ENCODE measurements at regions not wholly inside any gene's neighbourhood (a gene's known extent, or its start where the extent isn't known, plus 50 kb on each side); places are given as distances from the start of the nearest gene placed in this dataset.

DNA sequence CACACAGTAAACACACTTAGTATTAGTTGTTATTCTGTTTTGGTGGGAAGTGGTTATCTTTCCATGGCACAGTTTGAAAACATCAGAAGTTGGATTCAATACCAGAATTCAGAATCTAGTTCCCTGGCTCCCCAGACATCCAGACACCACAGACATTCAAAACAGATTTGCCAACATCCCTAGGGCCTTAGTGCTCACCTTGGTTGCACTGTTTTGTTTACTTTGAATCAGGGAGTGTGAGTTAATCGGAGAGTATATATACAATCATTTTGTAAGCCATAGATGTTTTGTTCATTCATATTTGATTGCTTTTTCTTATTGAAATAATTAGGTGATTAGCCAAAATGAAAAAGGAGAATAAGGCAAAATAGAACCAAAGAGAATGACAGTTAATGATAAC, 324.7 kb upstream of the CLNK start:
- no peak overlapping the region for H3K23ac ChIP-seq (ENCODE audit: low read depth, low read length)
- H3K9me1 ChIP-seq (ENCODE audit: insufficient read depth, low read length), result no peaks in the 10 kb centered on the region
- H3K27ac ChIP-seq (ENCODE audit: insufficient read depth, low read length), result no peak overlapping the region
- no peak overlapping the region for H3K56ac ChIP-seq (ENCODE audit: extremely low read depth, insufficient read depth, low read length)
- no peaks in the 10 kb centered on the region for H3K4me1 ChIP-seq (ENCODE audit: control insufficient read depth, insufficient read depth, low read length)
- dilution Hi-C loops (cut with HindIII; ENCODE audit: low sequenced_read_pairs, unreplicated experiment) (no loop called here), intact Hi-C loops (cut with micrococcal nuclease) (no loop called here), in situ Hi-C loops (cut with MboI; ENCODE audit: low sequenced_read_pairs) (no loop called here)
- no peak overlapping the region for H3K18ac ChIP-seq (ENCODE audit: low read depth, low read length)
- H4K5ac ChIP-seq (ENCODE audit: low read depth, low read length), result no peak overlapping the region
- H4K20me1 ChIP-seq (ENCODE audit: insufficient read depth, low read length), result no peaks in the 10 kb centered on the region
- no peaks in the 10 kb centered on the region for H3K79me1 ChIP-seq (ENCODE audit: low read depth in 1 of 2, low read length in 2 of 2)
- H4K91ac ChIP-seq (ENCODE audit: insufficient read depth, low read depth, low read length), result no peak overlapping the region
- POLR2A ChIA-PET (ENCODE audit: unreplicated experiment), result no interaction called here
- no peak for ATAC-seq (ENCODE audit: low read depth)
- H4K8ac ChIP-seq (ENCODE audit: low read depth in 2 of 2, low read length in 2 of 2), result no peak overlapping the region
- no peaks in the 10 kb centered on the region for H3K27me3 ChIP-seq (ENCODE audit: control insufficient read depth, insufficient read depth, low read length)
- no peak overlapping the region for H2BK15ac ChIP-seq (ENCODE audit: low read depth, low read length)
- H3K4me2 ChIP-seq (ENCODE audit: low read depth, low read length), result no peak overlapping the region
- H3K9me3 ChIP-seq (ENCODE audit: control insufficient read depth, insufficient read depth, low read length), result peaks cover 5% of the 10 kb centered on the region
- no peak for DNase-seq
- BruUV-seq (replicated peaks), result no TSS peak
- no peak overlapping the region for H2AK5ac ChIP-seq (ENCODE audit: low read depth, low read length)
- H3K14ac ChIP-seq (replicated peaks; ENCODE audit: low read depth, low read length), result no peak overlapping the region
- TF ChIP-seq MXI1 (IDR thresholded peaks at IDR 0.05; ENCODE audit: borderline replicate concordance, low read depth, low read length), result no peak
- TF ChIP-seq FOS (IDR thresholded peaks at IDR 0.05; ENCODE audit: low read depth, low read length), result no peak
- TF ChIP-seq RCOR1 (IDR thresholded peaks at IDR 0.05; ENCODE audit: insufficient replicate concordance, low read length), result no peak
- TF ChIP-seq MAZ (IDR thresholded peaks at IDR 0.05; ENCODE audit: borderline replicate concordance, low read depth, low read length), result no peak
- no peak for TF ChIP-seq CEBPB (IDR thresholded peaks at IDR 0.05; ENCODE audit: low read depth, low read length)
- no peak for TF ChIP-seq NFE2L2 (IDR thresholded peaks at IDR 0.05; ENCODE audit: low read depth, low read length)
- TF ChIP-seq, protein P1, sequence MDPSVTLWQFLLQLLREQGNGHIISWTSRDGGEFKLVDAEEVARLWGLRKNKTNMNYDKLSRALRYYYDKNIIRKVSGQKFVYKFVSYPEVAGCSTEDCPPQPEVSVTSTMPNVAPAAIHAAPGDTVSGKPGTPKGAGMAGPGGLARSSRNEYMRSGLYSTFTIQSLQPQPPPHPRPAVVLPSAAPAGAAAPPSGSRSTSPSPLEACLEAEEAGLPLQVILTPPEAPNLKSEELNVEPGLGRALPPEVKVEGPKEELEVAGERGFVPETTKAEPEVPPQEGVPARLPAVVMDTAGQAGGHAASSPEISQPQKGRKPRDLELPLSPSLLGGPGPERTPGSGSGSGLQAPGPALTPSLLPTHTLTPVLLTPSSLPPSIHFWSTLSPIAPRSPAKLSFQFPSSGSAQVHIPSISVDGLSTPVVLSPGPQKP (IDR thresholded peaks at IDR 0.05; ENCODE audit: borderline replicate concordance, low read depth, low read length), result no peak
- TF ChIP-seq SMC3 (IDR thresholded peaks at IDR 0.05; ENCODE audit: low read depth, low read length), result no peak
- TF ChIP-seq POLR2A (IDR thresholded peaks at IDR 0.05; ENCODE audit: low read depth, low read length), result no peak
- TF ChIP-seq RFX5 (IDR thresholded peaks at IDR 0.05; ENCODE audit: low read depth, low read length), result no peak
- no peak for TF ChIP-seq MAFK (IDR thresholded peaks at IDR 0.05; ENCODE audit: low read depth, low read length)
- no peak for TF ChIP-seq BHLHE40 (IDR thresholded peaks at IDR 0.05; ENCODE audit: low read depth, low read length)
- no peak for TF ChIP-seq CHD1 (IDR thresholded peaks at IDR 0.05; ENCODE audit: low read depth, low read length)
- TF ChIP-seq RAD21 (IDR thresholded peaks at IDR 0.05; ENCODE audit: low read length), result no peak
- TF ChIP-seq, protein P2, sequence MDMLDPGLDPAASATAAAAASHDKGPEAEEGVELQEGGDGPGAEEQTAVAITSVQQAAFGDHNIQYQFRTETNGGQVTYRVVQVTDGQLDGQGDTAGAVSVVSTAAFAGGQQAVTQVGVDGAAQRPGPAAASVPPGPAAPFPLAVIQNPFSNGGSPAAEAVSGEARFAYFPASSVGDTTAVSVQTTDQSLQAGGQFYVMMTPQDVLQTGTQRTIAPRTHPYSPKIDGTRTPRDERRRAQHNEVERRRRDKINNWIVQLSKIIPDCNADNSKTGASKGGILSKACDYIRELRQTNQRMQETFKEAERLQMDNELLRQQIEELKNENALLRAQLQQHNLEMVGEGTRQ (IDR thresholded peaks at IDR 0.05; ENCODE audit: low read depth, low read length), result no peak
- TF ChIP-seq, protein P3, sequence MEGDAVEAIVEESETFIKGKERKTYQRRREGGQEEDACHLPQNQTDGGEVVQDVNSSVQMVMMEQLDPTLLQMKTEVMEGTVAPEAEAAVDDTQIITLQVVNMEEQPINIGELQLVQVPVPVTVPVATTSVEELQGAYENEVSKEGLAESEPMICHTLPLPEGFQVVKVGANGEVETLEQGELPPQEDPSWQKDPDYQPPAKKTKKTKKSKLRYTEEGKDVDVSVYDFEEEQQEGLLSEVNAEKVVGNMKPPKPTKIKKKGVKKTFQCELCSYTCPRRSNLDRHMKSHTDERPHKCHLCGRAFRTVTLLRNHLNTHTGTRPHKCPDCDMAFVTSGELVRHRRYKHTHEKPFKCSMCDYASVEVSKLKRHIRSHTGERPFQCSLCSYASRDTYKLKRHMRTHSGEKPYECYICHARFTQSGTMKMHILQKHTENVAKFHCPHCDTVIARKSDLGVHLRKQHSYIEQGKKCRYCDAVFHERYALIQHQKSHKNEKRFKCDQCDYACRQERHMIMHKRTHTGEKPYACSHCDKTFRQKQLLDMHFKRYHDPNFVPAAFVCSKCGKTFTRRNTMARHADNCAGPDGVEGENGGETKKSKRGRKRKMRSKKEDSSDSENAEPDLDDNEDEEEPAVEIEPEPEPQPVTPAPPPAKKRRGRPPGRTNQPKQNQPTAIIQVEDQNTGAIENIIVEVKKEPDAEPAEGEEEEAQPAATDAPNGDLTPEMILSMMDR (conservative IDR thresholded peaks at IDR 0.05; ENCODE audit: low read depth, low read length), result no peak
- no peak overlapping the region for H2BK120ac ChIP-seq (ENCODE audit: low read depth, low read length)
- CTCF ChIA-PET, result no interaction called here
- H3K4me3 ChIP-seq (ENCODE audit: insufficient read depth, low read depth, low read length), result no peak overlapping the region
- no peak overlapping the region for H3K9ac ChIP-seq (ENCODE audit: low read depth, low read length)
- H2AFZ ChIP-seq (replicated peaks; ENCODE audit: low read length, poor library complexity), result no peak overlapping the region
- no peak overlapping the region for H2BK20ac ChIP-seq (ENCODE audit: low read depth, low read length)
- no peak overlapping the region for H3K4ac ChIP-seq (ENCODE audit: low read depth, low read length)
- H2BK5ac ChIP-seq (ENCODE audit: low read depth, low read length, poor library complexity, severe bottlenecking), result no peak overlapping the region
- no peaks in the 10 kb centered on the region for H3K36me3 ChIP-seq (ENCODE audit: control insufficient read depth, insufficient read depth, low read length)
- no peak overlapping the region for H2AK9ac ChIP-seq (replicated peaks; ENCODE audit: low read depth, low read length, poor library complexity)
- WGBS, 2 experiments (ENCODE audit: extremely low coverage in 2 of 2, insufficient read length in 1 of 2), result no CpG with 5 or more reads among the region's 1 CpG

All from IMR-90 (cell line).